ENCODE measurements at regions not wholly inside any gene's neighbourhood (a gene's known extent, or its start where the extent isn't known, plus 50 kb on each side); places are given as distances from the start of the nearest gene placed in this dataset.

DNA sequence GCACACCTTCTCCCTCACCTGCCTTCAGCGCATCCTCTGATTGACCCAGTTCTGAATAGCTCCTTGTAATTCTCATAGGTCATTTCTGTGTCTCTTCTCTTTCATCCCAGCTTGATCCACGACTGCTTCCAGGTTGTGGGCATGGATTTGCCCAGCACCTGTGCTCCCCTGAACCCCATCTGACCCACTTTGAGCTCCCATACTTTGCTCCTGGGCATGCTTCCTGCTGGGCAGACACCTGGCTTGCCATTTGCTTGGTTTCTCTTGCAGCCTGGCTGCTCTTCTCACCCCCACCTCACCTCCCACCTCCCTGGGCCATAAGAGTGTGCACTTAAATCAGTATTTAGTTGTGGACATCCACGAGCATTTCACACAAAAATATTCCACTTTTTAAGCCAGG is 635.5 kb downstream of the TBL1XR1 start:
- no peak for TF ChIP-seq CTCF (IDR thresholded peaks at IDR 0.05; ENCODE audit: insufficient read depth, low read depth, low read length)
- H3K4me3 ChIP-seq (ENCODE audit: low read depth, low read length): no peak overlapping the region
- no peak for DNase-seq (ENCODE audit: low read depth)

DNA sequence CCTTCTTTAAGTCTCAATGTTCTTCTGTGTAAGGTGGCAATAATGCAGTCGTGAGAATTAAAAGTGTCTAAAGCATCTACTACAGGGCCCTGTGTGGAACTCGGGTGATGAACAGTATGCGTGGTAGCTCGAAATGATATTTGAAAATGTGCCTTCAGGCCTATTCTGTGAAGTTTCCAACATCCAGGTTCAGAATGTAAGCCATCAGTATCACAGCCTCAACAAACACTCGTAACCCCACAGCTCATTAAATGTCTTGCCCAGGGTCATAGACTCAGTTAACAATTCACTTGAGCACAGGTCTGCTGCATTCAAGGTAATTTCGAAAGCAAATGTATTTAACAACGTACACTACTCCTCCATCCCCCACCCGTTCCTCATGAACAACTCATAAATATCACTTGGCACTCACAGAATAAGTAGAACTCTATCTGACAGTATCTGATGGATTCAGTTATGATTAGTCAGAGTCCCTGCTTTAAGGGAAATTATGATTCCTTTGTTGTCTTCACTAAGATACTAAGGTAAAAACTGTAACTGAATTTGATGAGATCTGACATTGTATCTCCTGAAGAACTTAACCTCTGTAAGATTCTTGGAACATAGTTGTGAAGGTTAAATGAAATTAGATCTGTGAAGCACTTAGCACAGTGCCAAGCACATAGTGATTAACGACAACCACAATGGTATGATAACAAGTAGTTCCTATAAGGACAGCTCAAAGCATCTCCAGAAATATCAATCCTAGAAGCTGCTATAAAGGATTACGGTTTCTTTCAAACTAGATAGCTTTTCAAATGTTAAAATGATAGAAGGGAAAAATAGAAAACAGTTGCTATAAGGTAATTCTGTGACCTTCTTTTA is 642.3 kb downstream of the TBL1XR1 start:
- no peak overlapping the region for H3K4me3 ChIP-seq (ENCODE audit: low read depth, low read length)
- DNase-seq (ENCODE audit: low read depth): no peak
- no peak for TF ChIP-seq CTCF (IDR thresholded peaks at IDR 0.05; ENCODE audit: insufficient read depth, low read depth, low read length)

DNA sequence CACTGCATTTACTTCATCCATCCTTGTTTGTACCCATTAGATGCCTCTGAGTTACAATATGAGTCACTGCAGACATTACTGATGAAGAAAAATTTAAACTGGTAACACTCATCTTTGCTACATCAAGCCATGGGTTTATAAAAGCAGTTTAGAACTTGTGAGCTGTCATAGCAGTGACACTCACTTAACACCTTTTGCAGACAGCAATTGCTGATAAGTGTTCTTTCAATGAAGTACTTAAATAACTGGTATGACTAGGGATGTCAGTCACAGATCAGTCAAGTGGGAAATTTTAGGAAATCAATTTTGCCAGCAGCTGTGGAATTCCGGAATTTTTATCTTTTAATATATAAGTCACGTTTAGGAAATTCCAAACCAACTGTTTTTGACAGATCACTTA is 643.0 kb downstream of the TBL1XR1 start:
- DNase-seq (ENCODE audit: low read depth): no peak
- H3K4me3 ChIP-seq (ENCODE audit: low read depth, low read length): no peak overlapping the region
- TF ChIP-seq CTCF (IDR thresholded peaks at IDR 0.05; ENCODE audit: insufficient read depth, low read depth, low read length): no peak

DNA sequence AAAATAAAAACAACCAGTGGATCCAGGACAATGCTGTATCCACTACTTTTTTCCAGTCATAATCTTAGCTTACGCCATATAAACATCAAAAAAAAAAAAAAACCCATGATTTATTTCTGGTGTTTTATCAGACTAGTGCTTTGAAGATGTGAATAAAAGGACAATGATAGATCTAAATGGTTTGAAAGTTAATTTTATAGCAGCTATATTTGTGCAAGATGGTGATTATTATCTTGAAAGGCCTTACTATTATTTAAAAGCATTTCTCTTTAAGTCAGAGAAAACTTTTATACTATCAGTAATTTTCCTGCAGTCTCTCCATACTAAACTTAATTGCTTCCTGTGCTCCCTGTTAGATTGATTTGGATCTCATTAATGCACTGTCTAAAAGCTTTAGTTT is 670.3 kb downstream of the TBL1XR1 start:
- DNase-seq (ENCODE audit: low read depth): no peak
- H3K4me3 ChIP-seq (ENCODE audit: low read depth, low read length): no peak overlapping the region
- TF ChIP-seq CTCF (IDR thresholded peaks at IDR 0.05; ENCODE audit: insufficient read depth, low read depth, low read length): no peak

GRCh38 chr3:176526225-176526624 is 671.1 kb downstream of the TBL1XR1 start:
- TF ChIP-seq CTCF (IDR thresholded peaks at IDR 0.05; ENCODE audit: insufficient read depth, low read depth, low read length): no peak
- no peak overlapping the region for H3K4me3 ChIP-seq (ENCODE audit: low read depth, low read length)
- no peak for DNase-seq (ENCODE audit: low read depth)

DNA sequence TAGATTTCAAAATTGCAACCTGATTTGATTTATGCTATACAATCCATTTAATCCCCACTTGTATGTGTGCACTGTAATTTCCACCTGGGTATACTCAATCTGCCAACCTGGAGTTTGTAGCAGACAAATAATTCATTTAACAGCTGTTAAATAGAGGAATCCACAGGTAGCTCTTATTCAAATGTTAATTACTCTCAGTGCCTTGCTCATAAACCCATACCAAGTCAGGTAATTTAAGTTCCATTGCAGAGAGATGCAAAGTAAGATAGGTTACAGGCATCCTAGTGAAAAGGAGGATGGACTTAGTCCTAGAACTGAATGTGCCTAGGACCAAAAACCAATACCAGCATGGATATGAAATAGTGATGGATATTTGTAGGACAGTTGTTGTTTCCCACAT is 674.2 kb downstream of the TBL1XR1 start:
- no peak for DNase-seq (ENCODE audit: low read depth)
- no peak for TF ChIP-seq CTCF (IDR thresholded peaks at IDR 0.05; ENCODE audit: insufficient read depth, low read depth, low read length)

GRCh38 chr3:176522436-176522835 is 674.8 kb downstream of the TBL1XR1 start:
- no peak for DNase-seq (ENCODE audit: low read depth)
- TF ChIP-seq CTCF (IDR thresholded peaks at IDR 0.05; ENCODE audit: insufficient read depth, low read depth, low read length): no peak
- H3K4me3 ChIP-seq (ENCODE audit: low read depth, low read length): no peak overlapping the region

More for the DNA sequence above, 674.2 kb downstream of the TBL1XR1 start:
- H3K4me3 ChIP-seq (ENCODE audit: low read depth, low read length): no peak overlapping the region

Data from fibroblast of villous mesenchyme (primary cell).